ENCODE measurements at regions not wholly inside any gene's neighbourhood (a gene's known extent, or its start where the extent isn't known, plus 50 kb on each side); places are given as distances from the start of the nearest gene placed in this dataset.
"Not testable (repeated sequence)": the region's sequence is repeated elsewhere in the genome, so short reads cannot be mapped to it uniquely, and the experiment has no call there.

DNA sequence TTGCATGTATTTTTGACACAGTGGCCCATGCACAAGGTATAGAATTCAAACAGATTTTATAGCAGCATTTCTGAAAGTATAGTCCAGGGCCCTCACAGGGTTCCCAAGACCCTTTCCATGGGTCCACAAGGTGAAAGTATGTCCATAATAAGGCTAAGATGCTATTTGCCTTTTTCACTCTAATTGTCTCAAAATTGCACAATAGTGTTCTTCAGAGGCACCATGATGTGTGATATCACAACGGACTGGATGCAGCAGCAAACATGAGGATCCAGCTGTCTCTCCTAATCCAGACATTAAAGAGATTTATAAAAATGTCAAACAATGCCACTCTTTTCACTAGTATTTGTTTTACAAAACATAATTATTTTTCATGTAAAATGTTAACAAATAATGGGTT lies 88.8 kb upstream of the PRDX6 start:
- Histone ChIP-seq H3K4me1 (ENCODE audit: control insufficient read depth, insufficient read depth, low read length) (no peaks in the 10 kb centered on the region), H3K4me3 (ENCODE audit: low read depth, low read length) (no peak overlapping the region), H3K9me3 (ENCODE audit: control insufficient read depth, insufficient read depth, low read length) (no peaks in the 10 kb centered on the region), H3K27me3 (ENCODE audit: control insufficient read depth, insufficient read depth, low read length) (no peaks in the 10 kb centered on the region), H3K27ac (ENCODE audit: low read depth, low read length) (no peak overlapping the region), H3K36me3 (ENCODE audit: control insufficient read depth, insufficient read depth, low read length) (no peaks in the 10 kb centered on the region)
- no CpG with 5 or more reads among the region's 1 CpG for WGBS (ENCODE audit: insufficient coverage)
- DNase-seq (ENCODE audit: low read depth in 4 of 6, low spot score in 6 of 6) = no peak

DNA sequence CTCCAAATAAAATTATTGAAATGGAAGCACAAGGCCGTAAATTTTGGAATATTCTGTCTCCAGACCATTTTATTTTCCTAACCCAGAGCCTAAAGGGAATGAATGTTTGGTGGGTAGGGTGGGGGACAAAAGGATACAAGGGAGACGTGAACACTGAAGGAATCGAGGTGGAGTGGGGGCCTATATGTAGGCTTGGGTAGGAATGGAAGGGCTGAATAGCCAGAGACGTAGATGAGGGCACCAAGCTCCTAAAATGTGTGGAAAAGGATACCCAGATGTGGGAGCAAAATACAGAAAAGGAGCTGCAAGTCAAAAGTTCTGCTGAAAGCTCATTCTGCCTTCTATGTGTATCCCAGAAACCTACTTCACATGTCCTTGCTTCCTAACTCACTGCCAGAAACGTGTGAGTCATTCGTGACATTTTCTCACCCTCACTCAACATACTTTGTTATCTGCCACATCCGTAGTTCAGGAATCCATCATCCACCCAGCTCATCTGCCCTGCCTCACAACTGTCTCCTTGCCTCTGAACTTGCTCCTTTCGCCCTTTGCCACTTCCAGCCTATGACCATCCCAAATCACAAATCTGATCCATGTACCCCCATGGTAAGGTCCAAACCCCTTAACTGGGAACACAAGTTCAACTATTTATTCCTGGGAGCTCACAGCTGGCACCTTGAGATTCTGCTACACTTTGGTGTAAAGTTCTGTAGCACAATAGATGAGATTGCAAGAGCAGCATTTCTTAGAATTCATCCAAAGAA lies 84.1 kb upstream of the PRDX6 start:
- Histone ChIP-seq H3K4me3 (ENCODE audit: low read depth, low read length) (no peak overlapping the region), H3K36me3 (ENCODE audit: control insufficient read depth, insufficient read depth, low read length) (no peaks in the 10 kb centered on the region), H3K9me3 (ENCODE audit: control insufficient read depth, insufficient read depth, low read length) (no peaks in the 10 kb centered on the region), H3K4me1 (ENCODE audit: control insufficient read depth, insufficient read depth, low read length) (no peaks in the 10 kb centered on the region), H3K27ac (ENCODE audit: low read depth, low read length) (no peak overlapping the region), H3K27me3 (ENCODE audit: control insufficient read depth, insufficient read depth, low read length) (no peaks in the 10 kb centered on the region)
- 84% methylated on average over 7 of the region's 8 CpGs for WGBS (ENCODE audit: insufficient coverage)
- DNase-seq (ENCODE audit: low read depth in 4 of 6, low spot score in 6 of 6) = no peak

DNA sequence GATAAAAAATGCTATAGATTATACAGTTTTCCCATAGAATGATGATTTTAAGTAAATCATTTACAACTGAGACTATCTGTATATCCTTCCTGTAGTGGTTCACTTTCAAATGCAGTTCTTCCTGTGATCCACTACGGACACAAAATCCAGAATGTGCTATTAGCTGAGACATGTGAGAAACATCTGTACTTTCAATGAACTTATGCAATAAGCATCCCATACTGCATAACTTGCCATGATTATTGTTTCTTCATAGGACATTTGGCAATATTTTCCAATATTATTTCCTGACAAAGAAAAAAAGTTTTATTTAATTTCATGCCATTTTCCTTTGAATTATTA lies 83.5 kb upstream of the PRDX6 start:
- WGBS (ENCODE audit: insufficient coverage) = no CpG with 5 or more reads among the region's 1 CpG

DNA sequence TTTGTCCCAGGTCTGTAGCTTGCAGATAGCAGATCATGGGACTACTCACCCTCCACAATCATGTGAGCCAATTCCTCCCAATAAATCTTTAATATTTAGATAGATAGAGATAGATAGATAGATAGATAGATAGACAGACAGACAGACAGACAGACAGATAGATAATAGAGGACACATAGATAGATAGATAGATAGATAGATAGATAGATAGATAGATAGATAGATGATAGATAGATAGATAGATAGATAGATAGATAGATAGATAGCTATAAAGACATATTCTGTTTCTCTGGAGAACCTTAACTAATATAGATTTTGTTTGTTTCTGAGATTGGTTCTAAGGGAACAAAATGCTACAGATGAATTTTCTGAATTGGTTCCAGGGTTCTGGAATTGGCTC lies 82.3 kb upstream of the PRDX6 start:
- not testable (repeated sequence) for H3K36me3 ChIP-seq (ENCODE audit: control insufficient read depth, insufficient read depth, low read length); H3K4me3 ChIP-seq (ENCODE audit: low read depth, low read length); H3K4me1 ChIP-seq (ENCODE audit: control insufficient read depth, insufficient read depth, low read length); DNase-seq (ENCODE audit: low read depth in 4 of 6, low spot score in 6 of 6); H3K9me3 ChIP-seq (ENCODE audit: control insufficient read depth, insufficient read depth, low read length); H3K27me3 ChIP-seq (ENCODE audit: control insufficient read depth, insufficient read depth, low read length); H3K27ac ChIP-seq (ENCODE audit: low read depth, low read length)

More for the DNA sequence above, 83.5 kb upstream of the PRDX6 start:
- no peaks in the 10 kb centered on the region for H3K9me3 ChIP-seq (ENCODE audit: control insufficient read depth, insufficient read depth, low read length)
- no peaks in the 10 kb centered on the region for H3K27me3 ChIP-seq (ENCODE audit: control insufficient read depth, insufficient read depth, low read length)
- no peaks in the 10 kb centered on the region for H3K36me3 ChIP-seq (ENCODE audit: control insufficient read depth, insufficient read depth, low read length)
- no peak for DNase-seq (ENCODE audit: low read depth in 4 of 6, low spot score in 6 of 6)
- H3K27ac ChIP-seq (ENCODE audit: low read depth, low read length) = no peak overlapping the region
- no peaks in the 10 kb centered on the region for H3K4me1 ChIP-seq (ENCODE audit: control insufficient read depth, insufficient read depth, low read length)
- no peak overlapping the region for H3K4me3 ChIP-seq (ENCODE audit: low read depth, low read length)

DNA sequence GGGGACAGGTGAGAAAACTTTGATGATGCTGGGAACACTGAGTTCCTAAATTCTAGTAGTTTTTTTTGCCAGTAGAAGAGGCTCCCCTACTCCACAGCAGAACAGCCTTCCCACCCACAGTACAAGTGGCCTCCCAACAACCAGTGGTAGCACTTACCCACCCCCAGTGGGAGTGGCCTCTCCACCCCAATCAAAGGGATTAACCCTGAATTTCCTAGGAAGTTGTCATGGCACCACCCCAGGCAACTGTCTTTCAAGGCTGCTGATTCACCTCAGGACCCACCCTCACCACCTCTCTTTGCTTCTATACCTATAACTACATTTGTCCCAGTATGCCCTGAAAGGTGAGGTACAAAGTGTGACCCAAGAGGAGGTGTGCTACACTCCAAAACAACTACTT lies 81.4 kb upstream of the PRDX6 start:
- no peaks in the 10 kb centered on the region for H3K36me3 ChIP-seq (ENCODE audit: control insufficient read depth, insufficient read depth, low read length)
- no peaks in the 10 kb centered on the region for H3K27me3 ChIP-seq (ENCODE audit: control insufficient read depth, insufficient read depth, low read length)
- H3K4me1 ChIP-seq (ENCODE audit: control insufficient read depth, insufficient read depth, low read length) = no peaks in the 10 kb centered on the region
- DNase-seq (ENCODE audit: low read depth in 4 of 6, low spot score in 6 of 6) = no peak
- H3K4me3 ChIP-seq (ENCODE audit: low read depth, low read length) = no peak overlapping the region
- no peaks in the 10 kb centered on the region for H3K9me3 ChIP-seq (ENCODE audit: control insufficient read depth, insufficient read depth, low read length)
- H3K27ac ChIP-seq (ENCODE audit: low read depth, low read length) = no peak overlapping the region

DNA sequence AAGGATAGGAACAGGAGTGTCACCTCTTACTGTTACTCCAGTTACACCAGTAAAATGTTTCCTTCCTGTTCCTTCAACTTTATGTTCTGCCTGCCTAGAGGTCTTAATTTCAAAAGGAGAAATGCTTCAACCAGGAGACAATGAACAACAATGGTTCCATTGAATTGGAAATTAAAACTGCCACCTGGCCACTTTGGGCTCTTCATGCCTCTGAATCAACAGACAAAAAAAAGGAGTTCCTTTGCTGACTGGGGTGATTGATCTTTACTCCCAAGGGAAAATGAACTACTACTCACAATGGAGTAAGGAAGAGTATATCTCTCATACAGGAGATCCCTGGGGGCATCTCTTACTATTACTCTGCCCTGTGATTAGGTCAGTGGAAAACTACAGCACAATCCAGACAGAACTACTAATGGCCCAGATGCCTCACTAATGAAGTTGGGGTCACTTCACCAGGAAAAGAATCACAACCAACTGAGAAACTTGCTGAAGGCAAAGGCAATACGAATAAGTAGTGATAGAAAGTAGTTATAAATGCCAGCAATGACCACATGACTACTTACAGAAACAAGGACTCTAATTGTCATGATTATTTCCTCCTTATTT lies 76.6 kb upstream of the PRDX6 start:
- Histone ChIP-seq H3K27me3 (ENCODE audit: control insufficient read depth, insufficient read depth, low read length) (no peaks in the 10 kb centered on the region), H3K9me3 (ENCODE audit: control insufficient read depth, insufficient read depth, low read length) (no peaks in the 10 kb centered on the region)

DNA sequence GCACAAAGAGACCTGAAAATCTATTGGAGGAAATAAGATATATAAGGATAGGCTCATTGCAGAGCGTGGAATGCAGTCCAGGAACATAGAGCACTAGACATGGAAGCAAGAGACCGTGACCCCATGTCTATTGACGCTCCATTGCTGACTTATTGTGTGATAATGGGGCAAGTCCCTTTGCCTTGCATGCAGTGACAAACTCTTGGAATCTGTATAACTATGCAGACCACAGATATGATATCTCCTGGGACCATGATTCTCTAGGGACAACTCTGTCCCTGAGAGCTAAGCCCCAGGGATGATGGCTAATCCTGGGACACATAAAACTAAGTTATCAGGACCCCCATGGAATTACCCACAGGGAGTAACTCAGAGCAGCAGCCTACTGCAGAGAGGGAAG lies 73.1 kb upstream of the PRDX6 start:
- Histone ChIP-seq H3K4me3 (ENCODE audit: low read depth, low read length) (no peak overlapping the region), H3K27me3 (ENCODE audit: control insufficient read depth, insufficient read depth, low read length) (no peaks in the 10 kb centered on the region), H3K9me3 (ENCODE audit: control insufficient read depth, insufficient read depth, low read length) (no peaks in the 10 kb centered on the region), H3K4me1 (ENCODE audit: control insufficient read depth, insufficient read depth, low read length) (no peaks in the 10 kb centered on the region), H3K27ac (ENCODE audit: low read depth, low read length) (no peak overlapping the region), H3K36me3 (ENCODE audit: control insufficient read depth, insufficient read depth, low read length) (no peaks in the 10 kb centered on the region)
- 86% methylated on average over 2 of the region's 3 CpGs for WGBS (ENCODE audit: insufficient coverage)
- no peak for DNase-seq (ENCODE audit: low read depth in 4 of 6, low spot score in 6 of 6)

More for the DNA sequence above, 76.6 kb upstream of the PRDX6 start:
- H3K27ac ChIP-seq (ENCODE audit: low read depth, low read length) = no peak overlapping the region
- H3K36me3 ChIP-seq (ENCODE audit: control insufficient read depth, insufficient read depth, low read length) = no peaks in the 10 kb centered on the region
- H3K4me3 ChIP-seq (ENCODE audit: low read depth, low read length) = no peak overlapping the region
- no peaks in the 10 kb centered on the region for H3K4me1 ChIP-seq (ENCODE audit: control insufficient read depth, insufficient read depth, low read length)
- no CpG with 5 or more reads among the region's 1 CpG for WGBS (ENCODE audit: insufficient coverage)
- no peak for DNase-seq (ENCODE audit: low read depth in 4 of 6, low spot score in 6 of 6)

DNA sequence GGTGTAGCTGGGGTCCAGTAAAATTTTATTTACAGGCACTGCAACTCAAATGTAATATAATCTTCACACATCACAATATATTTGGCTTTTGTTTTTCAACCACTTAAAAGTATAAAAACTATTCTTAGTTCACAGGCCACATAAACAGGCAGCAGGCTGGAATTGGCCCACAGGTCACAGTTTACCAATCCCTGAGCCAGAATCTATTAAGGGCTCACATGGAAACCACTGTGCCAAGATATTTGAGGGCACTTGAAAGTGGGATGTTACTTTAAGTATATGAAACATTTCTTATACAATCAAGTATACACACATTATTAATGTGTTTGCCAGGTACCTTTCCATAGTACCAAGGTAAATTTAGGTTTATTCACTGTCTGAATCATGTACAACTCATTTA lies 71.9 kb upstream of the PRDX6 start:
- Histone ChIP-seq H3K4me1 (ENCODE audit: control insufficient read depth, insufficient read depth, low read length) (no peaks in the 10 kb centered on the region), H3K27me3 (ENCODE audit: control insufficient read depth, insufficient read depth, low read length) (no peaks in the 10 kb centered on the region), H3K9me3 (ENCODE audit: control insufficient read depth, insufficient read depth, low read length) (no peaks in the 10 kb centered on the region), H3K4me3 (ENCODE audit: low read depth, low read length) (no peak overlapping the region), H3K36me3 (ENCODE audit: control insufficient read depth, insufficient read depth, low read length) (no peaks in the 10 kb centered on the region), H3K27ac (ENCODE audit: low read depth, low read length) (no peak overlapping the region)
- no peak for DNase-seq (ENCODE audit: low read depth in 4 of 6, low spot score in 6 of 6)

DNA sequence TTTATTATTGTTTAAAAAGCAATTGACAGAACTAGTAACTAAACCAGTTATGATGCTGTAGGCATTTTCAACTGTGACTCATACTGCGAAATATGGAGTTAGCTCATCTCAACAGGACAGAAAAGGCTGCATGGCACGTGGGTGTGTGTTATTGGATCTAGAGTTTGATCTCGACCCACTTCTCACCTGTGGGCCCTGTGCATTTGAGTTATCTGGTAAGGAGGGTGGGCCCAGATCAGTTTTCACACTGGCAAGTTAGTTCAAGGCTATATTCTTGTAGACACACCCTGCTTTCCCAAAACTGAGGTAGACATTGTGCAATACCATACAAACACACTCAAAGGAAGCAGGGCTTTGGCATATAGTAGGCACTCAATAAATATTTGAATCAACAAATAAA lies 71.3 kb upstream of the PRDX6 start:
- Histone ChIP-seq H3K4me1 (ENCODE audit: control insufficient read depth, insufficient read depth, low read length) (no peaks in the 10 kb centered on the region), H3K4me3 (ENCODE audit: low read depth, low read length) (no peak overlapping the region), H3K27me3 (ENCODE audit: control insufficient read depth, insufficient read depth, low read length) (no peaks in the 10 kb centered on the region), H3K36me3 (ENCODE audit: control insufficient read depth, insufficient read depth, low read length) (no peaks in the 10 kb centered on the region), H3K9me3 (ENCODE audit: control insufficient read depth, insufficient read depth, low read length) (no peaks in the 10 kb centered on the region), H3K27ac (ENCODE audit: low read depth, low read length) (no peak overlapping the region)
- DNase-seq (ENCODE audit: low read depth in 4 of 6, low spot score in 6 of 6) = no peak
- WGBS (ENCODE audit: insufficient coverage) = 84% methylated on average over 2 of the region's 3 CpGs

DNA sequence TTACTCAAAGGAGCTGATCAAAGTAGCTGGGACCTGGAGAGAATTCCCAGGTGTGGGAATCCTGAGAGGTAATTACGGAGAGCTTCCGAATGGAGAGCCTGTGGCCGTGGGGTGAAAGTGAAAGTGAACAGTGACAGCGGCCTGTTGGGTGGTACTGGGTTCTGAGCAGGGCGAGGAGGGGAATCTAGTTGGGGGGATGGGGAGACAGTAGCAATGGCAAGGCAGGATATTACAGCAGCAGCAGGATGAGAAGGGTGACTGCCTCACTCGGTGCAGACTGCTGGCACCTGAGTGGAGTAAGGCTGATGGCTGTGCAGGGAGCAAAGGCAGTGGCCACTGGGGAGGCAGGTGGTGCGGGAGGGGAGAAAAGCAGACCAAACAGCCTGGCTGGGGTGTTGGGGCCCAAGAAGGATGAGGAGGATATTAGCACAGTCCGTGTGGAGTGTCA lies 70.3 kb upstream of the PRDX6 start:
- no peaks in the 10 kb centered on the region for H3K9me3 ChIP-seq (ENCODE audit: control insufficient read depth, insufficient read depth, low read length)
- DNase-seq (ENCODE audit: low read depth in 4 of 6, low spot score in 6 of 6) = no peak
- H3K4me1 ChIP-seq (ENCODE audit: control insufficient read depth, insufficient read depth, low read length) = no peaks in the 10 kb centered on the region
- H3K4me3 ChIP-seq (ENCODE audit: low read depth, low read length) = no peak overlapping the region
- H3K36me3 ChIP-seq (ENCODE audit: control insufficient read depth, insufficient read depth, low read length) = no peaks in the 10 kb centered on the region
- no peak overlapping the region for H3K27ac ChIP-seq (ENCODE audit: low read depth, low read length)
- H3K27me3 ChIP-seq (ENCODE audit: control insufficient read depth, insufficient read depth, low read length) = no peaks in the 10 kb centered on the region
- WGBS (ENCODE audit: insufficient coverage) = 82% methylated on average over 7 of the region's 8 CpGs
